Adipocyte (in vitro differentiated cells): ENCODE measurements at regions not wholly inside any gene's neighbourhood (a gene's known extent, or its start where the extent isn't known, plus 50 kb on each side); places are given as distances from the start of the nearest gene placed in this dataset.

Source experiments
- DNase-seq: peaks from one replicate; pipeline ENCODE4 v3.0.0-alpha.2; 2015; ENCODE audit warnings: low read depth
- H3K27me3 ChIP-seq: replicated peaks from 2 replicates; pipeline ENCODE4 v1.7.0; 2013; ENCODE audit warnings: mild to moderate bottlenecking, low read length, moderate library complexity; ENCODE audit not compliant: control insufficient read depth, insufficient read depth
- H3K36me3 ChIP-seq: 2 replicates; pipeline ENCODE4 v1.7.0; 2013; ENCODE audit warnings: low read length, mild to moderate bottlenecking, moderate library complexity; ENCODE audit not compliant: control insufficient read depth, insufficient read depth, severe bottlenecking
- H3K4me1 ChIP-seq: 2 replicates; pipeline ENCODE4 v1.7.0; 2013; ENCODE audit warnings: mild to moderate bottlenecking, low read length, moderate library complexity; ENCODE audit not compliant: control insufficient read depth, insufficient read depth
- H3K4me3 ChIP-seq: 2 replicates; pipeline ENCODE4 v1.7.0; 2013; ENCODE audit warnings: mild to moderate bottlenecking, low read length, moderate library complexity
- H3K9ac ChIP-seq: 2 replicates; pipeline ENCODE4 v1.7.0; 2013; ENCODE audit warnings: mild to moderate bottlenecking, low read length, moderate library complexity
- H3K9me3 ChIP-seq: 2 replicates; pipeline ENCODE4 v1.7.0; 2013; ENCODE audit warnings: mild to moderate bottlenecking, low read length, moderate library complexity; ENCODE audit not compliant: control insufficient read depth

DNA sequence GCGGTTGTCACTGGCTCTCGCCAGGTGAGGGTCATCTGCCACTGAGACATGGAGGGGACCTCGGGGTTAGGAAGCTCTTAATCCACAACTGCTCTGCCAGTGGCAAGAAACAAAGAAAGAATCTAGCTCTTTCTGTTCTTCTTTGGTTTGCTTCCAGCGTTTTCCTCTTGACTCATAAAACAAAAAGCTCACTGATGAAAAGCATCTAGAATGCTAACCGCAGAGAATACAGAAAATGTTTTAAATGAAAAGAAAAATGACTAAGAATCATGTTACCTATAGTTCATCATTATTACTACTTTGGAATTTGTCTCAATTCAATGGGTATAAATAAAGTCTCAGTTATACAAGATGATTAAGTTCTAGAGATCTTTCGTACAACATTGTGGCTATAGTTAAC, 274.8 kb upstream of the TENM3 start:
- Histone ChIP-seq H3K4me1 (peaks cover 8% of the 10 kb centered on the region), H3K9me3 (no peaks in the 10 kb centered on the region), H3K36me3 (no peaks in the 10 kb centered on the region), H3K4me3 (no peak overlapping the region), H3K27me3 (no peaks in the 10 kb centered on the region), H3K9ac (no peak overlapping the region)
- peak; percentile 55 for DNase-seq

DNA sequence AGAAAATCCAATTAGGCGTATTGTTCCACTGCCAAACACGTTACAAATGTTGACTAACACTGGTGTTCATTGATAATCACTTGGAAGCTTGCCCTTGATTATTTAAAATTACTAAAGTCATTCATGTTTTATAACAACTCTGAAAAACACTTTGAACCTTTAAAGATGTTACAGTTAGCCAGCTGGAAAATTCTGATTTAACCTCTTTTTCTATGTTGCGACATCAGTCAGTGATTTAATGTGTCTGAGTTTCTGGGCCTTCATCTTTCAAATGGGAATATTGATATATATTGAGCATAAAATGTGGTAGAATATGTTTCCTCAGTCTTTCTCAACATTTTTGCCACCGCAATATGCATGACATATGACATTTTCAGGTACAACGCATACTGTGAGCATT, 274.1 kb upstream of the TENM3 start:
- DNase-seq: no peak
- Histone ChIP-seq H3K36me3 (no peaks in the 10 kb centered on the region), H3K27me3 (no peaks in the 10 kb centered on the region)

DNA sequence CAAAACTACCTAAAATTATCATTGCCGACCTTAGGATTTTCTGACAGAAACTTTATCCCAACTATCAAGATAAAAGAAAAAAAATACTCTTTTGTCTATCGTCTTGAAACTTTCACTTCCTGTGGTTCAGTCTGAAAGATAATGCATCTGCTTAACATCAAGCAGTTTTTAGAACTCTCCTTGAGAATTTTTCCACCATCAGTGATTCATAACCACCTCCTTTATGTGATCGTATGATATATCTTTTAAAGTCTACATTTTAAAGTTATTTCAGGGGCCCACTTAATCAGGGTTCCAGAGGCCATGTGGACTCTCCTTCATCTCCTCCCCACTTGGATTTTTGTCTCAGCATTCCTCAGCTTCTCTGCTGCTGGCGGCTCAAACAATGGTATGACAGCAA, 272.8 kb upstream of the TENM3 start:
- H3K4me1 ChIP-seq: peaks cover 8% of the 10 kb centered on the region
- no peaks in the 10 kb centered on the region for H3K27me3 ChIP-seq
- no peaks in the 10 kb centered on the region for H3K36me3 ChIP-seq
- DNase-seq: no peak
- H3K4me3 ChIP-seq: no peak overlapping the region
- H3K9me3 ChIP-seq: no peaks in the 10 kb centered on the region
- no peak overlapping the region for H3K9ac ChIP-seq

More for the DNA sequence above, 274.1 kb upstream of the TENM3 start:
- peaks cover 8% of the 10 kb centered on the region for H3K4me1 ChIP-seq
- no peak overlapping the region for H3K4me3 ChIP-seq
- H3K9ac ChIP-seq: no peak overlapping the region
- H3K9me3 ChIP-seq: no peaks in the 10 kb centered on the region

GRCh38 chr4:181971411-181971810, 271.8 kb upstream of the TENM3 start:
- DNase-seq: no peak
- H3K36me3 ChIP-seq: no peaks in the 10 kb centered on the region

DNA sequence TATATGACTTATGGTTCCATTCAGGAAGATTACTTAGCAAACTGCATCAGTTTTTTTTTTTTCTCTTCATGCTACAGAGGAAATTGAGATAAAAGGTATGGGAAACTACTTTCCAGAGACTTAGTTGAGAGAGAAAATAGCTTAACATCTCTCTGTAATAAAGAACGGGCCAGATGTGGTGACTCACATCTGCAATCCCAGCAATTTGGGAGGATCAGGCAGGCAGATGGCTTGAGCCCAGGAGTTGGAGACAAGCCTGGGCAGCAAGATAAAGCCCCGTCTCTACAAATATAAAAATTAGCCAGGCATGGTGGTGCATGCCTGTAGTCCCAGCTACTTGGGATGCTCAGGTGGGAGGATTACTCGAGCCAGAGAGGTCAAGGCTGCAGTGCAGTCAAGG, 271.2 kb upstream of the TENM3 start:
- Histone ChIP-seq H3K36me3 (no peaks in the 10 kb centered on the region), H3K9me3 (no peaks in the 10 kb centered on the region), H3K4me3 (peak overlapping the region; percentile 61), H3K9ac (peak overlapping the region; percentile 32), H3K27me3 (no peaks in the 10 kb centered on the region), H3K4me1 (peaks cover 8% of the 10 kb centered on the region)
- peak; percentile 71 for DNase-seq

More at GRCh38 chr4:181971411-181971810, 271.8 kb upstream of the TENM3 start:
- H3K27me3 ChIP-seq: no peaks in the 10 kb centered on the region
- H3K9ac ChIP-seq: peak overlapping the region; percentile 32
- H3K4me3 ChIP-seq: peak overlapping the region; percentile 61
- no peaks in the 10 kb centered on the region for H3K9me3 ChIP-seq
- peaks cover 8% of the 10 kb centered on the region for H3K4me1 ChIP-seq

DNA sequence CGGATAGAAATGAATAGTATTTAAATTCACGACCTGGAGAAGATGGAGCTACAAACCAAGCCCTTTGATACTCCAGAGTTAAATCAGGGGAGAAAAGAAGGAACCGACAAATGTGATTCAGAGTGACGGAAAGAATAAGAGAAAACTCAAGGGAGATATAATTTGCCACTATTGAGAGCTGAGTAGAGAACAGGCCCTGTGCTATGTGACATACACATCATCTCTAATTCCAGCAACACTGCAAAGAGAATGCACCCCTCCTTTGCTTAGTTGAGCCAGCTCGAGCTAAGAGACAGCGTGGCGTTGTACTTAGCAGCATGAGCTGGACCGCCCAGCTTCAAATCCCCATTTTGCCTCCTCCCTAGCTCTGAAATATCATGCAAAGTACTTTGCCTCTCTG, 266.4 kb upstream of the TENM3 start:
- H3K9me3 ChIP-seq: no peaks in the 10 kb centered on the region
- no peak overlapping the region for H3K9ac ChIP-seq
- no peak overlapping the region for H3K4me3 ChIP-seq
- H3K4me1 ChIP-seq: peaks cover under 1% of the 10 kb centered on the region
- DNase-seq: no peak
- H3K36me3 ChIP-seq: no peaks in the 10 kb centered on the region
- no peaks in the 10 kb centered on the region for H3K27me3 ChIP-seq

DNA sequence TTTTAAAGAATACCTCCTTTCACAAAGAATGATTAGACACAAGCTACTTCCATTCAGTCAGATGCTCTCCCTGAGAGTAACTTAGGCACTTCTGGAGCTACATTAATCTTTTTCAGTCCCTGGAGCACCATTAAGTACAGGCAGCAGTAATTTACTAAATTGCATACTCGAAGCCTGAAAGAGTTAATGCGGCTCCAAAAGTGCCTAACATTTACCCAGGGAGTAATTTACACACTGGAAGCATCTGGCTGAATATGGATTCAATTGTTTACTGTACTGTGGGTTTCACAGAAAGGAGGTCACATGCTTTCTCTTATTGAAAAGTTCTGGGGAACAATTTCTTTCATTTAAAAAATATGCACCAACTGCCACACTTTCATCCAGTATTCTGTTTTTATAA, 260.8 kb upstream of the TENM3 start:
- H3K9ac ChIP-seq: no peak overlapping the region
- no peaks in the 10 kb centered on the region for H3K9me3 ChIP-seq

DNA sequence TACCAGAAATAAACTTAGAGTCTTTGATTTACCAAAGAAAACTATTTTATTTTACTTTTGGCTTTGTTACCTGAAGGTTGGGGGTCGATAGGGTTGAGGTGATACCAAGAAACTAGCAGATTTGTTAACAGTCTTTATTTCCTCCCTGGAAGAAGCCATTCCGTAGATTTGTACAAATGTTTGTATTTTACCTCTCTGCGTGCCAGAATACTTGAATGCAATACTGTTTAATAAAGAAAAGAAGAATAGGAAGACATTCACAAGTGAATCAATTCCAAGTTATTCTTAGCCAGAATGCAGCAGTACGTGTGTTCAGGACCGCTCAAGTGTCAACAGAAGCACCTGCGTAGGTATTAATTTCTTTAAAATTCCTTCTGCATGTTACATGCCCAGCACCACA, 260.3 kb upstream of the TENM3 start:
- Histone ChIP-seq H3K9me3 (no peaks in the 10 kb centered on the region), H3K4me1 (peaks cover 2% of the 10 kb centered on the region), H3K9ac (no peak overlapping the region), H3K36me3 (no peaks in the 10 kb centered on the region), H3K27me3 (no peaks in the 10 kb centered on the region), H3K4me3 (no peak overlapping the region)
- DNase-seq: no peak

More for the DNA sequence above, 260.8 kb upstream of the TENM3 start:
- Histone ChIP-seq H3K27me3 (no peaks in the 10 kb centered on the region), H3K36me3 (no peaks in the 10 kb centered on the region), H3K4me1 (peaks cover 2% of the 10 kb centered on the region), H3K4me3 (no peak overlapping the region)
- DNase-seq: no peak

- Histone ChIP-seq H3K9ac (no peak overlapping the region), H3K4me1 (peaks cover 2% of the 10 kb centered on the region), H3K9me3 (no peaks in the 10 kb centered on the region), H3K4me3 (no peak overlapping the region), H3K36me3 (no peaks in the 10 kb centered on the region), H3K27me3 (no peaks in the 10 kb centered on the region)
- DNase-seq: no peak
Observed at GRCh38 chr4:181987392-181987791, 255.8 kb upstream of the TENM3 start.

- Histone ChIP-seq H3K27me3 (no peaks in the 10 kb centered on the region), H3K36me3 (no peaks in the 10 kb centered on the region), H3K4me1 (no peaks in the 10 kb centered on the region), H3K9ac (no peak overlapping the region), H3K4me3 (no peak overlapping the region), H3K9me3 (no peaks in the 10 kb centered on the region)
- no peak for DNase-seq
Observed at GRCh38 chr4:181989071-181989470, 254.1 kb upstream of the TENM3 start.

GRCh38 chr4:181991369-181992108, 251.7 kb upstream of the TENM3 start:
- Histone ChIP-seq H3K4me1 (no peaks in the 10 kb centered on the region), H3K9ac (no peak overlapping the region), H3K36me3 (no peaks in the 10 kb centered on the region), H3K27me3 (no peaks in the 10 kb centered on the region), H3K4me3 (no peak overlapping the region), H3K9me3 (no peaks in the 10 kb centered on the region)
- no peak for DNase-seq
